ENCODE measurements at regions not wholly inside any gene's neighbourhood (a gene's known extent, or its start where the extent isn't known, plus 50 kb on each side); places are given as distances from the start of the nearest gene placed in this dataset.
"Not testable (repeated sequence)": the region's sequence is repeated elsewhere in the genome, so short reads cannot be mapped to it uniquely, and the experiment has no call there.

DNA sequence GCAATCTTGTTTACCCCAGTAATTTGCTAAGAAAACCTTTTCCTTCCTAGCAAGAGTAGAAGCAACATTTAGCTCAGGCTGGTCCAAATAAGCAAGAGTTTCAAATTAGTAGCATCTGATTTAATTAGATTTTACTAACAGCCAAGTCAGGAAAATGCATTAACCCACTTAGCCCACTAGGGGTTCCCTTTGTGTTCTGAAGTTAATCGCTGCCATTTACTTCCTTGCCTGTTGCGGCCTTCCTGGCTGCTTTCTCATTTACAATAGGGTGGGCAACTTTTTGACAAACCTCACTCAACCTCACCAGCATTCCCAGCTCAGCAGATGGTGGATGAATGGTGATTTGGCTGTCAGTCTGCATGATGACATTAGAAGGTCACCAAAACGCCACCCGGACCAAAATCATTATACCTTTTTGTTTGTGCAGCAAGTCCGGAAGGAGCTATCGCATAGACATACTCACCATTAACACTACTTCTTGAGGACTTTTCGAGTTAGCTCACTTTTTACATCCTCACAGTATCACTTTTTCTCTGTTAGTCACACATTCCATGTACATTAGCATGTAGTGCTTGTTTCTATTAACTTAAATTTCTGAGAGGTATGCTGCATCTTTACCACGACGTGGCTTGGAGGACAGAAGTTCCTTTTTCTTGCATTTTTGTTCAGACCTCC is 101.5 kb upstream of the SETBP1 start:
- DNase-seq, result peak; percentile 11

DNA sequence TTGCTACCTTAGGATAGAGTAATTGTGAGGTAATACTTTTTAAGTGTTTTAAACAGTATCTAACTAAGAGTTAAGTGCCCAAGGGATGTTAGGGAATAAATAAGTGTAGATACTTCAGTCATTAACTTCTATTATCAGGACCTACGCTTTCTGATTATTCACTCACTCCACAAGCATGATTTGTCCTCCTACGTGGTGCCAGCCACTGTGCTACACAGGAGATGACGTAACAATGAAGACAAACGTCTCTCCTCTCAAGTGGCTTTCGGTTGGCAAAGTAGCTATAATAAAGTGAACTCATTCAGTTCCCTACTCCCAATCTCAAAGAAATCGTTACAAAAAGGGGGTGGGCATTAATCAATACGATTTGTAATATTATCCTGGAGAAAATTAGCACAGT is 100.9 kb upstream of the SETBP1 start:
- no peak for DNase-seq

DNA sequence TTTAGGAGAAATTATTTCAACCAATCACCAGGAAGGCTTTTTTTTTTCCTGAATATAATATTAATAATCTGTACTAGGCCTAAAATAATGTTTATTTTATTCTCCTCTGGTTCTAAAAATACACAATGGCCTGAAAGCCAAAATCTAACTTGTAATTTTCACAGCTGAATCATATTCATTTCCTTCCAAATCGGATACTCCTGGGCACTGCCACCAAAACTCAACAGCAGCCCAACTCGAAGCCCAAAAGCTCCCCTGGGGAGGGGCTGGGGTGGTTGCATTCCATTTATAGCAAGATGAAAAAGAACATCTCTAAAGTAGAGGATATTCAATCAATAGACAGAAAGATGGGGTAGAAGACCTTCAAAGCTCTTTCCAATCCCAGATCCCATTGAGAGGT is 100.5 kb upstream of the SETBP1 start:
- no peak for DNase-seq

DNA sequence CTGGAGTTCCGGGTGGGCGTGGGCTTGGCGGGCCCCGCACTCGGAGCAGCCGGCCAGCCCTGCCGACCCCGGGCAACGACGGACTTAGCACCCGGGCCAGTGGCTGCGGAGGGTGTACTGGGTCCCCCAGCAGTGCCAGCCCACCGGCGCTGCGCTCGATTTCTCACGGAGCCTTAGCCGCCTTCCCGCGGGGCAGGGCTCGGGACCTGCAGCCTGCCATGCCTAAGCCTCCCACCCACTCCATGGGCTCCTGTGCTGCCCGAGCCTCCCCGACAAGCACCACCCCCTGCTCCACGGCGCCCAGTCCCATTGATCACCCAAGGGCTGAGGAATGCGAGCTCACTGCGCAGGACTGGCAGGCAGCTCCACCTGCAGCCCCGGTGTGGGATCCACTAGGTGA is 99.9 kb upstream of the SETBP1 start:
- not testable (repeated sequence) for DNase-seq

DNA sequence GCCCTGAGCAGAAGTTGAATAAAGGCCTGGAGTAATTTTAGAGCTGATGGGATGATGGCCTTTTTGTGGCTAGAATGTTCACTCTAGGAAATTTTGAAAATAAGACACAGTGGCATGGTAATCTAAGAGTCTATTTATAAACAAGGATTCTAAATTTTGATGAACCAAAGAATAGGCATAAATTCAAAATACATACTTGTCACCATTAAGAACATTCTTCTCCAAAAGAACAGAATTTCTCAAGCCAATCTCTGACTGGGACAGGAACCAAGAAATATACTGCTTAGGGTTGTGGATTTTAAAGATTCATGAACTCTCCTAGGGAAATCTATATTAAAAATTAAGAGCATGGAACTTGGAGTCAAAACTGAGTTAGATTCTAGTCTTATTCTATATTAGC is 98.2 kb upstream of the SETBP1 start:
- no peak for DNase-seq

DNA sequence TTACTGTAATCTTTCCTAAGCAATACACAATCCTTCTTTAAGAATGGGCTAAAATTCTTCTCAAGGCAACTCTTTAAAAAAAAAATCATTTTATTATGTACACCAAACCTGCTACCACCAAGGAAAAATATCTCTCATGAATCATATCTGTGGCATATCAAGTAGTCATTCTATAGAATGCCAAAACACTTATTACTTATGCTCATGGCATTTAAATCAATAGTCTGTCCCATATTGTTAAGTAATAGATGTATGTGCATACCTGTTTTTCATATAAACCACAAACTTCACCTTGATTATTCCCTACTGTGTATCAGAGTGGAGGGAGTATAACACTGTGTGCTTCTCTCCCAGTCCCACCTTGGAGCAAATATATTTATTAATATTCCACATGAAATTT is 95.8 kb upstream of the SETBP1 start:
- no peak for DNase-seq

DNA sequence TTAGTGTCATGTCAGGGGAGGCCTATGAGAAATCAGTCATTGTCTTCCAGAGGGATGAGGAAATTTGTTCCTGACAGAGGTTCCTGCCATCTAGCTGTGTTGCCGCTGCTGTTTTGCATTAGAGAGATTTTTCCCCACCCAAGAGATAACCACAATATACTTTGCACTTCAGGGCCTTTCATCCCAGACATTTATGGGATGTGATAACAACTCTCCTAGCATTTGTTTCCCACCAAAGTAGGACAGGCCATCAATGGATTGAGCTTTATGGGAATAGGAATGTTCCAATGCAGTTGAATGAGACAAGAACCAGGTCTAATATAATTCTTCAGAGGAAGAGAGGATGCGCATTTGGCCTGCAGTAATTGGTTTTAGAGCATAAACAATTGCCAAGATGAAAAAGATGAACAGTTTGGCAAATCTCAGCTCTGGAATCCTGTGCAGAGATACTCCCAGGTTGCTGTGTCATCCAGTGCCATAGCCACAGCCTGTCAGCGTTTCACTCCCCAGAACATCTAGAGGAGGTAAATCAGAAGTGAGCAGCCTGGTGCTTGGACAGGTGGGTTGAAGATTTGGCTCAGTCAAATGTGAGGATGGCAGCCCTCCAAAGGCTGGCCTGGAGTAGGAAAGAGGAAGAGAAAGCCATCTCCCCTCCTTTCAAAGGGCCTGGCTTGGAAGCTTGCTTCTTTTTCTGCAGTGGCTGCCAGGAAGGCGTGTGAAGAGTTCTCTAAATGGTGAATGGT is 93.7 kb upstream of the SETBP1 start:
- no peak for DNase-seq

DNA sequence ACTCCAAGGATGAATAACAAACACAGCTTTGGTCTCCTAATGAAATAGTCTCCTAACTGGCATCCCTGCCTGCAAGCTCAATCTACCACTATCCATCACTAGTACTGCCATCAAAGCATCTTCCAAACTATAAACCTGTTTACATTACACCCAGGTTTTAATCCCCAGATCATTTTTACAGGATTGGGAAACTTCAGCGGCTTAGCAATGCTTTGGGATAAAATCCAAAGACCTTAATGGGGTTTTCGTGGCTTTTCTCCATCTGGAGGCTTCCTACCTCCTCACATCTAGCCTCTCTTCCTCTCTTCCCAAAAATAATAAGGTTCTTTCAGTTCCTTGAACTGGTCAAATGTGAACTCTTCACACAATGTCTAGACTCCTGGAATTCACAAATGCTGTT is 92.2 kb upstream of the SETBP1 start:
- no peak for DNase-seq

DNA sequence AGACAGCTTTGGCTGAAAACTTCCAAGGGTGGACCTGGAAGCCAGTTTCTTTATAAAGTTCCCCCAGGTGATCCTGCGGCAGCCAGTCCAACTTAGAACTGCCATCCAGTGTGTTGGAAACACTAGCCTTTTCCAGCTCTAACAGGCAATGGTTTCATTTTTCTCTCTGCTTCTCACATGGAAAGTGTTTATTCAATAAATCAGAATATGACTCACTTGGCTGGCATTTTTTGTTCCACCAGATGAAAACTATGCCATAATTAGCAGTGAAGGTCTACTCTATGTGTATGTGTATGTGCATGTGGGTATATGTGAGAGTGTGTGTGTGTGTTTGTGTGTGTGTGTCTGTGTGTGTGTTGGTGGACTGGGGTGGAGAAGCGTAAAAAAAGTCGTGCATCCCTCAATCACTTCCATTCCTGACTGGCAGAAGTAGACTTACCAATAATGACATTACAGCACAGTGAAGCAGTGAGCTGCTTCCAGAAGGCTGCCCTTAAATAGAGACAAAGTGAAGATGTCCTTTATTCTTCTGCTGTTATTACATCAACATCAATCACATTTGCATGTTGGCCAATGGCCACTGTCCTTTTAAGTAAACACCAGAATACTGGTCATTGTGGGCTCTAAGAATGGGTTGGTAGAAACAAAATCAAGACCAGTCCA is 90.9 kb upstream of the SETBP1 start:
- no peak for DNase-seq

DNA sequence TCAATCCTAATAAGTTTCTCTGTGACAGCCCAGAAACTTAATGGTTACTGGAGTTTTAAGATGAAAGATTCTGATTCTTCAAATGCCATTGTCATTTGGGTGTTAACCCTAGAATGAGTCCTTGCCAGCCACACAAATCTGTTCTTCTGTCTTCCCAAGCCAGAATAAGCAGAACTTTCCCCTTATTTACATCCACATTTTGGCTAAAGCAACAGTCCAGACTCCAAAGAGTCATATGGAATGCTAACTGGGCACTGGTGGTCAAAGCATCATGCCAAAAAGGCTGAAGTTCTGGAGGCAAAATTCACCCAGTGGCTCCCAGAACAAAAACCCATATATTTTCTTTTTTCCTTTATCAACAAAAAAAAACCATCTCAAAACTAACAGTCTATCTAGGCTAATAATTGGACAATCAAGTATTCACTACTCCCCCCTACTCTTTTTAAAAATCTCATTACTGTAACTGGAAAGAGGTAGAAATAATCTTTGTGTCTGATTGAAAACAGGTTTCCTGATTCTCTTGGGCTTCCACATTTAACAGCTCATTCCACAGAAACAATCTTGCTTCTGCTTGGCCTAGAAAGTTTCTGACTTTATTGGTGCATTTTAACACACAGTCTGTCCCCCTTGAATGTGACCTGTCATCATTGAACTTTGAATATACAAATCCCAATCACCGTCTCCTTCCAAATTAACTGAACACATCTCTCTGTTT is 89.6 kb upstream of the SETBP1 start:
- DNase-seq, result no peak

DNA sequence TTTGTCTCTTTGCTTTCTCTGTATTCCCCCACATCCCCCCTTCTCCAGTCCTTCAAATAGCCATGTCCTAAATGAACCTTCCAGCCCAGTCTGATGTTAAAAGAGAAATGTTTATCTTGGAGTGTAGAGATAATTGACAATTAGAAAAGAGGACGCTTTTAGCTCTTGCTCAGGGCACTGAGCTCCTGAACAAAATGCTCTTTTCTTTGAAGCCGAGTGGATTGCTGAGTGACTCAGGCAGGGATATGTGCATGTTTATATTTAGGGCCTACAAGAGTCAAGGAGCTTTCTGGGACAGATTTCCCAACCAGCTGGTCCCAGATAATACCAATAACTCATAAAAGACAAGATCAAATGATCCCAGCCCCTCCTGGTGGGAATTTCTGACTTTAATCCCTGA is 88.0 kb upstream of the SETBP1 start:
- DNase-seq, result no peak

DNA sequence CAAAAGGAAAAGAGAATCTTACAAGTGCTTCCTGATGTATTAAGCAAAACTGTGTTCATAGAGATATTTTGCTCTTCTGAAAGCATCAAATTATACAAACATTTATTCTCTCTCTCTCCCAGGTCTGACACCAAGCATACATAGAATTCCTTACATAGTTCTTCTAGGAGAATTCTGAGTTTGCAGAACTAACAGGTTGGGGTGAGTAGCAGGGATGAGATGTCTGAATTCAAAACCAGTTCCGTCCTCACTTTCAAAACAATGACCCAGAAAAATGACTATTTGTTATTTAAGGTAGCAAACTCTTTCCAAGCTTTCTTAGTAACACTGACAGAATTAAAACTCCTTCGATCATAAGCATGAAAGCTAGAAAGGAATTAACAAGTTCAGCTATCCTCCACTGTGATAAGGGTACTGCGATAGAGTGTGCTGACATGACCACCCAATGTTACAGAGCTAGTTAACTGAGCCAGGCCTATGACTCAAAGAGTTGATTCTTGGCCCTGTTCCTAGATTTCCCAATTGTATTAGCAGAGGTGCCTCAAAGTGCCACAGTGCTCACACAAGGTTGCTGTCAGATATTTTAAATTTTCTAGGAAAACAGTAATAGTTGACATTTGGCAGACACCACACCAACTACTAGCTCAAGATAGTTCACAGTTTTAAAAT is 85.8 kb upstream of the SETBP1 start:
- no peak for DNase-seq

DNA sequence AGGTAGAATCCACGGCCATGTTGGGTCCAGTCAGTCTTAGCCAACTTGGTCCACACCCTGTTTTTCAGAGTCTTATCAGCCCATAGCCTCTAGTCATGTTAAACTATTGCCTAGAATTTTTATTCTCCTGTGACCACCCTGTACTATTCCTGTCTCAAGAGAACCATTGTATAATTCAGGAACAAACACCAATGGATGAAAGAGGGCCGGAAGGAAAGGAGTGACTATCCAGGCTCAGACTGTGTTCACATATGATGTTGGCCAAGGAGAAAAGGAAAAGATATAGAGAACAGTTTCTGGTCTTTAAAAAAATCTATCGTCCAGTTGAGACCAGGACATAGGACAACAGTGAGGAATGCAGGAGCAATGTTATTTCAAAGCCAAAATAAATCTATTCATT is 82.9 kb upstream of the SETBP1 start:
- DNase-seq, result no peak

DNA sequence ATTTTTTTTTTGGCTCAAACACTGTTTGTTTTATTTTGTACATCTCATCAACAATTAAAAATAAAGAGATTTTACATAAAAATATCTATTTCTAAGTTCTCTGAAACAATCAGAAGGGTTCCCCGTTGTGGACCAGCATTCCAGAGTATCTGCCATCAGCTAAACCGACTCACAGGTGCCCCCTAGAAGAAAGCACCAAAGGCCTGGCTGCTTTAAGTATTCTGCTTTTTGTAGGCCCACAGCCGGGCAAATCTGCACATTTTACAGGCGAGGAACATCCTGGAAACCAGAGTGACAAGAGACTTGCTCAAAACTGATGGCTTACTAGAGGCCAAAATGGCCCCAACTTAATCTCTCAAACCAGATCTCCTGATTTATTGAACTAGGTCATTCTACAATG is 82.2 kb upstream of the SETBP1 start:
- DNase-seq, result no peak

DNA sequence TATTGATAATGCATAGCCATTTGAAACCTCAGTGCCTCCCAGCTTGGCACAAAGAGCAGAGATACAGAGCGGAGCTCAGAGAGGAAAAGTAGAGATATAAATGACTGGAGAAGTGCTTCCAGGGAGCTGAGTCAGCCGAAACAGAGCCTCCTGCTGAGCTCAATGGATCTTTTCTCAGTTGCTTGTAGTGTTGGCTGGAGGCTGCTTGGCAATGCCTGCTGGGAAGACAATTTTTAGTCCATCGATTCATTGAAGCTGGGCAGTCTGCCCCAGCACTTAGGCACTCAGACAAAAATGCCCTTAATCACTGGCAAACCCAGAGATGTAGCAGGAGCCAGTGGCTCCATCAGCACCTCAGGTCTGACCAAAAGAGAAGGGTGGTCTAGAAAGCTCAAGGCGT is 81.3 kb upstream of the SETBP1 start:
- DNase-seq, result no peak

DNA sequence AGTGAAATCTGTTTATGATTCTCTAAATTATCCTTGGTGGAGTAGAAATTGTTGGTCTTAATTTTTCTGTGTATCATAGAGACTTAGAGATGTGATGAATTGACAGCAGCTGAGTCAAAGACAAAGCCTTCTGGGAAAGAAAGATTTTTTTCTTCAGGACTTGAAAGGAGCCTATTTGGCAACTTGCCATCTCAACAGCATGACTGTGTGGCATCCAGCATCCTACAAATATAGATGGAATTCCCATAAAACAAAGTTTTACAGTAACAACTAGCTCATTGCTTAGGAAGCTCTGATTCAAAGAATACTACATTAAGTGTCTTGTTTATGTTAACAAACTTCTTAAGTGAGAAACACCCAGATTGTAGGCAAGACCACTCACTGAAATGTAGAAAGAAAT is 79.2 kb upstream of the SETBP1 start:
- no peak for DNase-seq

DNA sequence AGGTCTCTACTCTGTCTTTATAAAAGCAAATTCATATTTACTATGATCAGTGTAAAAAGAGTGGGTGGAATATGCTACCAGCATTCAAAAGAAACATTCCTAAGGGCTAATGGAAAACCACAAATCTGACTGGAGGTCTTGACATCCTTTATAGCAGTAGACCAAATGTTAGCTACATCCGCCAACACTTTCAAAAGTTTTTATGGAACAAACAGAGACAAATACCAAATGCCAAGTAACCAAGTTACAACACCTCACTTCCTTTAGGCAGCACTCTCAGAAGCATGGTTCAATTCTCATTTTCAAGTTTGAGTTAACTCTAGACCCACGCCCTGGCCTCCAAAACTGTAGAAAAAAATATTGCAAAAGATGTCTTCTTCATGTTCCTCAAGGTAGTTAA is 78.3 kb upstream of the SETBP1 start:
- DNase-seq, result no peak

DNA sequence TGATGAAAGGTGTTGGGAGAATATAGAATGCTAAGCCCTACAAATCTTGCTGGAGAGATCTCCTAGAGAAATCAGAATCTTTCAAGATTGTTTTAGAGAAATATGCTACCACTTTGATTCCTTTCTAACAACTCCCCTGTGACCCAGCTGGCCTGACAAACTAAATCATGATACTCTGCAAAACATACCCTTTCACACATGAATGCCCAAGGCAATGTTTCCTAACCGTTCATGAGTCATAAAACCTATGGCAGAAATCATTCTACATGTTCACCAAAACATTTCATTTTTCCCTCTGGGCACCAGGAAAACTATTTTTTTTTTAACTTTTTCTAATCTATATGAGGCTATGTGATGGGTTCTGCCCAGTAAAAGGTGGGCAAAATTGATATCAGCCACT is 77.8 kb upstream of the SETBP1 start:
- DNase-seq, result no peak

DNA sequence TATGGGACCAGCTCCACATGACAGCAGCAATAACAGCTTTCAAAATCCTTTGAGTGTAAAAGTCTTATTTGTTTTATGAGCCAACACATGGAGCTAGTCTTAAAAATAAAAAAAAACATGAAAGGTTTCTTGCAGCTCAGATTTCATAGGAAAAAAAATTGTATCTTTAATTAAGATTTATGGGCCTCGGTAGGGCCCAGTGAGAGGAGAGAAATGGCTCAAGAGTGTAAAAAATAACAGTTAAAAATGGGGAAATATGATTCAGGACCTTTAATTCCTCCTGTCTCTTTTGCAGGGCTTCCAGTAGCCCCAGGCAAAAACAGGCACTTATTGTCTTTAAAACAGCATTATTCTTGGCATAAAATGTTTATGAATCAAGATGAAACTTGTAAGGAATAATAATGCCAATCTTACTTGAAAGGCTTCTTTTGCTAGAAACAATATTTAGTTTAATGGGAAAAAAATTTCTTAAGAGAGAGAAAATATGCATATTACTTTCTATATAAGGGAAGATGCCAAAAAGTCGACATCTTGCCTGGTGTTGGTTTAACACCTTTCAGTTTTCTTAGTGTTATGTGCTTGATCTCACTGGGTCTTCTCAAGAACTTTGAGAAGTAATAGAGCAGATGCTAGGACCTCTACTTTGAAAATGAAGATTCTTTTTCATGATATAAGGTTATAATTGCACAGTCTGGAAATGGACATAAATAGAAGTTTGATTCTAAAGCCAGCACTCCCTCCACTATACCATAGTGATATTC is 71.3 kb upstream of the SETBP1 start:
- DNase-seq, result no peak

DNA sequence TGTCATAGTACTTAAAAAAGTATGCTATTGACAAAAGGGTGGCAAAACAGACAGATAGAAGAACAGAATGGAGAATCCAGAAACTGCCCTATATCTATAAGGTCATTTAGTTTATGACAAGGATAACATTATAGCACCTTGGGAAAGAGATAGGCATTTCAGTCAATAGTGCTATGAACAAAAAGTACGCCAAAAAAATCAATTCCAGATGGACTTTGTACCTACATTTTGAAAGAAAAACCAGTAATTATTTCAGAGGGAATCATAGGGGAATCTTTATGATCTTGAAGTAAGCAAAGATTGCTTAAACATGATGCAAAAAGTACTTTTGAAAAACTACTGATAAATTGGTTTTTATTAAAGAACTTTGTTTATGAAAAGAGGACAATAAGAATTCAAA is 59.9 kb upstream of the SETBP1 start:
- DNase-seq, result no peak

DNA sequence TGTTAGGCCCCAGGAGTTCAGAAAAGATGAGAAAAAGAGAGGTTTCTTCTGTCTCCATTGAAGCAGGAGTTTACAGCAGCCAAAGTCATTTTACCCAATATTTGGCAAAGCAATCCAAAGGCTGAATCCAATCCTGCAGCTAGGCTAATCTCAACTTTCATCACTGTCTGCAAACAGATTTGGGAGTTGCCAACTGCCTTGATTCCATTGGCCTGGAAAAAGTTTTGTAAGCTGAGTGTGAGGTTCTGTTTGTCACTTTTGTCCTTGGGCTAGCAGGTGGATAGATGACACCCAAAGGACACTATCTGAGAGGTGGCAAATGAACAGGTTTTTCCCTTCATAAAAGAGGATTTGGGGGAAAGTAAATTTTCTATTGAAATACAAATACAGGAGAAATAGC is 56.6 kb upstream of the SETBP1 start:
- no peak for DNase-seq

DNA sequence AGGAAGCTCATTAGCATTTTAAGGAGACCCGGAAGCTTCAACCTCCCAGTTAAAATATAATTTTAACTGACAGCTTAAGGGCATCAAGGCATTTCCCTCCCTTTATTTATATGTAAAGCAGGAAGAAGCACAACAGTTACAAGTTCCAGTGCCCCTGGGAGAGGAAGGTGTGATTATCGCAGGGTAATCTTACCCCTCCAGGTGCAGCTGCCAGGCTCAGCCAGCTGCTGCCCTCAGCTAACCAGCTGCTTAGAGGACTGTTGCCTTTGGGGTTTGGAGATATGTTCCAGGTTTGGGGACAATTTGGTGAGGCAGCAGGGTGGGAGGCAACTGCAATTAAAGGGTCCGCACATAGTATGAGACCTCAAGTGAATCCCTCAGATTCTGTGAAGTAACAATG is 55.3 kb upstream of the SETBP1 start:
- DNase-seq, result no peak
